ENCODE measurements at regions not wholly inside any gene's neighbourhood (a gene's known extent, or its start where the extent isn't known, plus 50 kb on each side); places are given as distances from the start of the nearest gene placed in this dataset.

- no peak for DNase-seq
- no peak overlapping the region for H3K27ac ChIP-seq (ENCODE audit: low read depth in 1 of 2, low read length in 1 of 2)
- no peaks in the 10 kb centered on the region for H3K9me3 ChIP-seq (ENCODE audit: control insufficient read depth in 4 of 4, insufficient read depth in 3 of 4, low read length in 3 of 4)
- WGBS, 2 donors: 92 to 95% methylated on average over 2 of the region's 2 CpGs
- no peaks in the 10 kb centered on the region for H3K36me3 ChIP-seq (ENCODE audit: control insufficient read depth in 4 of 4, insufficient read depth in 4 of 4, low read length in 4 of 4)
- H3K9ac ChIP-seq (ENCODE audit: insufficient read depth in 1 of 2, low read length in 2 of 2): no peak overlapping the region
- no peak overlapping the region for H3K4me3 ChIP-seq
- TF ChIP-seq, protein P1, sequence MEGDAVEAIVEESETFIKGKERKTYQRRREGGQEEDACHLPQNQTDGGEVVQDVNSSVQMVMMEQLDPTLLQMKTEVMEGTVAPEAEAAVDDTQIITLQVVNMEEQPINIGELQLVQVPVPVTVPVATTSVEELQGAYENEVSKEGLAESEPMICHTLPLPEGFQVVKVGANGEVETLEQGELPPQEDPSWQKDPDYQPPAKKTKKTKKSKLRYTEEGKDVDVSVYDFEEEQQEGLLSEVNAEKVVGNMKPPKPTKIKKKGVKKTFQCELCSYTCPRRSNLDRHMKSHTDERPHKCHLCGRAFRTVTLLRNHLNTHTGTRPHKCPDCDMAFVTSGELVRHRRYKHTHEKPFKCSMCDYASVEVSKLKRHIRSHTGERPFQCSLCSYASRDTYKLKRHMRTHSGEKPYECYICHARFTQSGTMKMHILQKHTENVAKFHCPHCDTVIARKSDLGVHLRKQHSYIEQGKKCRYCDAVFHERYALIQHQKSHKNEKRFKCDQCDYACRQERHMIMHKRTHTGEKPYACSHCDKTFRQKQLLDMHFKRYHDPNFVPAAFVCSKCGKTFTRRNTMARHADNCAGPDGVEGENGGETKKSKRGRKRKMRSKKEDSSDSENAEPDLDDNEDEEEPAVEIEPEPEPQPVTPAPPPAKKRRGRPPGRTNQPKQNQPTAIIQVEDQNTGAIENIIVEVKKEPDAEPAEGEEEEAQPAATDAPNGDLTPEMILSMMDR (IDR thresholded peaks at IDR 0.05; ENCODE audit: control extremely low read depth, extremely low read depth): no peak
- no peaks in the 10 kb centered on the region for H3K27me3 ChIP-seq (ENCODE audit: control insufficient read depth in 3 of 3, insufficient read depth in 3 of 3, low read length in 2 of 3)
- no peak for ATAC-seq (ENCODE audit: insufficient read depth, low FRiP score)
- H3K4me1 ChIP-seq (ENCODE audit: control insufficient read depth in 5 of 5, insufficient read depth in 5 of 5, low read length in 5 of 5): no peaks in the 10 kb centered on the region
Observed at GRCh38 chr18:29307231-29307630, 1130.3 kb upstream of the CDH2 start.

DNA sequence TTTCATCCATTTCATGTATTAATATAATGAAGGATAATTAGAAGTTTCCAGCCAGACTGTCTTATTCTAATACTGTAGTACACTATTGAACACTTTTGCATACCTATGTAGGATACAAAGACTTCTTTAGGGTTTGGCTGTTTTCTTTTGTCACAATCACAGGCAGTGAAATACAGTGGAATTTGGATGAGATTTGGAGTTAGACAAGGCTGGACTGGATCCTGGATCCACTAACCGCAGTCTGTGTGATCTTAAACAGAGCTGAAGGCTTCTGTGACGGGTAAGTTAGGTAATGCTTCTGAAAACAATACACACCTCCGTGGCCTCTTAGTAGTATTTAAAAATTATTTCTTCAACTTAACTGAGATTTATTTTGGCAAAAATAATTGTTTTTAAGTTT lies 1128.6 kb upstream of the CDH2 start:
- Histone ChIP-seq H3K27me3 (ENCODE audit: control insufficient read depth in 3 of 3, insufficient read depth in 3 of 3, low read length in 2 of 3) (no peaks in the 10 kb centered on the region), H3K27ac (ENCODE audit: low read depth in 1 of 2, low read length in 1 of 2) (no peak overlapping the region), H3K36me3 (ENCODE audit: control insufficient read depth in 4 of 4, insufficient read depth in 4 of 4, low read length in 4 of 4) (no peaks in the 10 kb centered on the region), H3K9me3 (ENCODE audit: control insufficient read depth in 4 of 4, insufficient read depth in 3 of 4, low read length in 3 of 4) (no peaks in the 10 kb centered on the region), H3K9ac (ENCODE audit: insufficient read depth in 1 of 2, low read length in 2 of 2) (no peak overlapping the region), H3K4me3 (no peak overlapping the region), H3K4me1 (ENCODE audit: control insufficient read depth in 5 of 5, insufficient read depth in 5 of 5, low read length in 5 of 5) (no peaks in the 10 kb centered on the region)
- 87 to 91% methylated on average over 3 of the region's 3 CpGs for WGBS, 2 donors
- TF ChIP-seq, protein P1 (IDR thresholded peaks at IDR 0.05; ENCODE audit: control extremely low read depth, extremely low read depth): no peak
- DNase-seq (no peak), ATAC-seq (ENCODE audit: insufficient read depth, low FRiP score) (no peak)

DNA sequence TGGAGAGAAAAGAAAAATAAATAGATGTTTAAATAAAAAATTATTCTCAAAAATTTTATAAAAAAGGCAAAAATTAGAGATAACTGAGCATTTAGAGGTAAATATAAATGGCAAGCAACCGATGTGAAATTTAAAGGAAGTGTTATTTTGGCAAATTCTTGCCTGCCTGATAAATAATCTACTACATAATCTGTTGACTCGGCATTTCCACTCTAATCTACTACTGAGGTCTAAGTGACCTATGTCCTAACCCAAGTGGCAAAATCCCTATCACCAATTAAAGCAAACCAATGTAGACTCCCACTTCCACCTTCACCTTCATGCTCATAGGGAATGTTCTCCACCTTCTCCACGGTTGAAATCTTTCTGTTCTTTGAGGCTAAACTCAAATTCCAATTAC lies 1124.1 kb upstream of the CDH2 start:
- Histone ChIP-seq H3K27ac (ENCODE audit: low read depth in 1 of 2, low read length in 1 of 2) (no peak overlapping the region), H3K9me3 (ENCODE audit: control insufficient read depth in 4 of 4, insufficient read depth in 3 of 4, low read length in 3 of 4) (peaks cover 0 to 11% (median under 1%) of the 10 kb centered on the region in 4 donors), H3K4me3 (no peak overlapping the region), H3K4me1 (ENCODE audit: control insufficient read depth in 5 of 5, insufficient read depth in 5 of 5, low read length in 5 of 5) (no peaks in the 10 kb centered on the region), H3K9ac (ENCODE audit: insufficient read depth in 1 of 2, low read length in 2 of 2) (no peak overlapping the region), H3K27me3 (ENCODE audit: control insufficient read depth in 3 of 3, insufficient read depth in 3 of 3, low read length in 2 of 3) (no peaks in the 10 kb centered on the region), H3K36me3 (ENCODE audit: control insufficient read depth in 4 of 4, insufficient read depth in 4 of 4, low read length in 4 of 4) (no peaks in the 10 kb centered on the region)
- 80 to 91% methylated on average over 3 of the region's 3 CpGs for WGBS, 2 donors
- TF ChIP-seq, protein P1 (IDR thresholded peaks at IDR 0.05; ENCODE audit: control extremely low read depth, extremely low read depth): no peak
- ATAC-seq (ENCODE audit: insufficient read depth, low FRiP score): no peak
- DNase-seq: no peak

DNA sequence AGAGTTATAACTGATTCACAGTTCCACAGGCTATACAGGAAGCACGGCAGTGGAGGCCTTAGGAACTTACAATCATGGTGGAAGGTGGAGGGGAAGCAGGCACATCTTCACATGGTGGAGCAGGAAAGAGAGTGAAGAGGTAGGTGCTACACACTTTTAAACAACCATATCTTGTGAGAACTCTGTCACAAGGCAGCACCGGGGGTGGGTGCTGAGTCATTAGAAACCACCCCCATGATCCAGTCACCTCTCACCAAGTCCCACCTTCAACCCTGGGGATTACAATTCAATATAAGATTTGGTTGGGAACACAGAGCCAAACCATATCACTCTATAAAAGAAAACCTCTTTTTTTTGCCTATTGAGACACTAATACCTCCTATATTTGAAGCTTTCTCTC lies 1108.5 kb upstream of the CDH2 start:
- Histone ChIP-seq H3K4me3 (no peak overlapping the region), H3K36me3 (ENCODE audit: control insufficient read depth in 4 of 4, insufficient read depth in 4 of 4, low read length in 4 of 4) (no peaks in the 10 kb centered on the region), H3K4me1 (ENCODE audit: control insufficient read depth in 5 of 5, insufficient read depth in 5 of 5, low read length in 5 of 5) (no peaks in the 10 kb centered on the region), H3K27me3 (ENCODE audit: control insufficient read depth in 3 of 3, insufficient read depth in 3 of 3, low read length in 2 of 3) (no peaks in the 10 kb centered on the region), H3K9ac (ENCODE audit: insufficient read depth in 1 of 2, low read length in 2 of 2) (no peak overlapping the region), H3K27ac (ENCODE audit: low read depth in 1 of 2, low read length in 1 of 2) (no peak overlapping the region), H3K9me3 (ENCODE audit: control insufficient read depth in 4 of 4, insufficient read depth in 3 of 4, low read length in 3 of 4) (peaks cover 0 to 2% (median 0%) of the 10 kb centered on the region in 4 donors)
- 85 to 87% methylated on average over 2 of the region's 2 CpGs for WGBS, 2 donors
- no peak for DNase-seq
- TF ChIP-seq, protein P1 (IDR thresholded peaks at IDR 0.05; ENCODE audit: control extremely low read depth, extremely low read depth): no peak
- no peak for ATAC-seq (ENCODE audit: insufficient read depth, low FRiP score)

All from lung (tissue), 11 donors.